ENCODE measurements at regions not wholly inside any gene's neighbourhood (a gene's known extent, or its start where the extent isn't known, plus 50 kb on each side); places are given as distances from the start of the nearest gene placed in this dataset.

DNA sequence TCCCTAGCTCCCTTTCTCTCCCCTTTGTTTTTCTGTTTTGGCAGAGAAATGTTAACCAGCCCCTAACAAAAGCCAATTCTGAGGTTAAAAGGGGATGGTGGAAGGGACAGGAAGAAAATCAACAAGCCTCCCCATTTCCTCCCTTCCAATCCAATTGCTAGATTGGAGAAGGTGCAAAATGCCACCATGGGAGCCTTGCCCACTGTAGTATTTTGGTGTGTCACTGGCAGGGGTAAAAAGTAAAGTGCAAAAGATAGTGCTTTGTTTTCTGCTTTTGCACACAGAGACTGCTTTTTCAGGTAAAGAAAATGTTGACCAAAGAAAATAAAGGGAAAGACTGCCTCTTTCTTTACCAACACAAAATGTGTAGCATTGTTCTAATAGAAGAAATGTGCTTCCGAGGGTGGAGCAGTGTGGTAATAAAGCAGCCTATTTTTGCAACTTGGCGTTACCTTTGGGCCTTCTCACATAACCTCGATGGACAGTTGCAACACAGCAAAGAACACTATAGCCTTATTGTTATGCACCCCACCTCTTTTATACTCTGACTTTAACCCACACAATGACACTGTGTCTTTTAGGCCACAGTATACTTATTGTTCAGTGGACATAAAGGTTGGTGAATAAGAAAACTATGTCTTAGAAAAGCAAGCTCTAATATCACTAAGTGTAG lies 861.8 kb downstream of the BCL11A start:
- no peak for TF ChIP-seq CTCF (IDR thresholded peaks at IDR 0.05; ENCODE audit: low read depth, low read length, missing control alignments)
- DNase-seq (ENCODE audit: low read depth): no peak
- H3K4me3 ChIP-seq (ENCODE audit: low read depth, low read length): no peak overlapping the region

GRCh38 chr2:59690849-59691248 lies 862.6 kb downstream of the BCL11A start:
- no peak for DNase-seq (ENCODE audit: low read depth)
- no peak for TF ChIP-seq CTCF (IDR thresholded peaks at IDR 0.05; ENCODE audit: low read depth, low read length, missing control alignments)
- H3K4me3 ChIP-seq (ENCODE audit: low read depth, low read length): no peak overlapping the region

DNA sequence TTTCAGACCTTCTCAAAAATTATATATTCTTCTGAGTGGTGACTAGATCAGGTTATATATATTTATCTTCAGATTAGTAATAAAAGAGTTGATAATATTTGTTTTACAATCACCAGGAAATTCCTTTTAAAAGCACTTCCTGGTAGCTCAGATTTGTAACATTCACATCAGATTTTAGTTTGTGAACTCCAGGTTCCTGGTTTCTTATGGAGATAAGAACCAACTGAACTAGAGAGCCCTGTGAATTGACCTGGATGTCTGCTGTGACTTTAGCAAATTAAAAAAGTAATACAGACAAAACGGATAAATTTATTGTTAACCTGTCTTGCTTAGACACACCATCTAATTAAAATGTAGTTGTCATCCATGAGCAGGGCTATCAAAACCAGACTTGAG lies 868.7 kb downstream of the BCL11A start:
- H3K4me3 ChIP-seq (ENCODE audit: low read depth, low read length): no peak overlapping the region
- no peak for DNase-seq (ENCODE audit: low read depth)
- TF ChIP-seq CTCF (IDR thresholded peaks at IDR 0.05; ENCODE audit: low read depth, low read length, missing control alignments): no peak

GRCh38 chr2:59684116-59684770 lies 869.2 kb downstream of the BCL11A start:
- no peak for TF ChIP-seq CTCF (IDR thresholded peaks at IDR 0.05; ENCODE audit: low read depth, low read length, missing control alignments)
- H3K4me3 ChIP-seq (ENCODE audit: low read depth, low read length): no peak overlapping the region
- DNase-seq (ENCODE audit: low read depth): no peak

GRCh38 chr2:59680863-59681262 lies 872.6 kb downstream of the BCL11A start:
- no peak overlapping the region for H3K4me3 ChIP-seq (ENCODE audit: low read depth, low read length)
- TF ChIP-seq CTCF (IDR thresholded peaks at IDR 0.05; ENCODE audit: low read depth, low read length, missing control alignments): no peak
- no peak for DNase-seq (ENCODE audit: low read depth)

GRCh38 chr2:59677158-59677557 lies 876.3 kb downstream of the BCL11A start:
- no peak for DNase-seq (ENCODE audit: low read depth)
- TF ChIP-seq CTCF (IDR thresholded peaks at IDR 0.05; ENCODE audit: low read depth, low read length, missing control alignments): no peak

GRCh38 chr2:59674100-59674499 lies 879.4 kb downstream of the BCL11A start:
- no peak overlapping the region for H3K4me3 ChIP-seq (ENCODE audit: low read depth, low read length)
- DNase-seq (ENCODE audit: low read depth): no peak
- TF ChIP-seq CTCF (IDR thresholded peaks at IDR 0.05; ENCODE audit: low read depth, low read length, missing control alignments): no peak

More at GRCh38 chr2:59677158-59677557, 876.3 kb downstream of the BCL11A start:
- H3K4me3 ChIP-seq (ENCODE audit: low read depth, low read length): no peak overlapping the region
